K562 (cell line): ENCODE measurements at regions not wholly inside any gene's neighbourhood (a gene's known extent, or its start where the extent isn't known, plus 50 kb on each side); places are given as distances from the start of the nearest gene placed in this dataset.
A peak's percentile ranks its signal among the peaks of the same experiment; 100 is the strongest.

Experiments
- ATAC-seq: fragments of 200-7000 bp; cut with Tn5 transposase; 3 replicates; pipeline ENCODE4 v1.9.1; 2020; ENCODE audit warnings: moderate library complexity
- BruUV-seq: library from RNA; stranded (reverse); fragments of 400-500 nt; replicated peaks from 2 replicates; lab custom pipeline; 2021; lab: Mats Ljungman, UMichigan
- CTCF ChIA-PET: fragments of 300-600 bp; formaldehyde crosslinking; extraction: SDS; loops from one replicate; lab custom pipeline; 2021; ENCODE audit warnings: low intra/inter-chr PET ratio; lab: Yijun Ruan, JAX
- POLR2A ChIA-PET: fragments of 300-600, 350-650 bp; sonication (Branson Sonifier 250); formaldehyde crosslinking; extraction: SDS; loops from one replicate; lab custom pipeline; 2021; ENCODE audit warnings: antibody characterized with exemption, inconsistent platforms; lab: Yijun Ruan, JAX
- DNase-seq, 4 experiments: peaks; one replicate each; pipeline versions ENCODE4 v3.0.0 to v3.0.0-alpha.2; 2011 to 2018; ENCODE audit warnings: low spot score in 3 of 4, mixed read lengths in 3 of 4; ENCODE audit errors: extremely low read depth in 1 of 4
- FAIRE-seq: peaks from 2 replicates; lab custom pipeline; 2011; peaks lifted over from hg19 to GRCh38; lab: Jason Lieb, UNC
- H2AFZ ChIP-seq: 2 replicates; pipeline ENCODE4 v1.6.0; 2011; ENCODE audit warnings: low read depth, low read length, control low read depth, inconsistent platforms
- H3K27ac ChIP-seq: fragments of 200-600 bp; 3 replicates; pipeline ENCODE4 v1.8.0; 2011; ENCODE audit warnings: low read depth, mild to moderate bottlenecking, control low read depth, inconsistent platforms, low read length, moderate library complexity, mixed read lengths; ENCODE audit errors: extremely low read depth
- H3K27me3 ChIP-seq, 2 experiments: fragments of 300-600 bp in 1 of 2; 2 replicates in 1 of 2; 3 replicates in 1 of 2; pipeline versions ENCODE4 v1.6.0 to v1.8.0; 2011; ENCODE audit warnings: inconsistent platforms in 2 of 2, low read length in 2 of 2, mild to moderate bottlenecking in 1 of 2, mixed read lengths in 1 of 2, moderate library complexity in 1 of 2; ENCODE audit not compliant: control insufficient read depth in 2 of 2, insufficient read depth in 2 of 2
- H3K36me3 ChIP-seq: fragments of 300-600 bp; 3 replicates; pipeline ENCODE4 v1.8.0; 2011; ENCODE audit warnings: mild to moderate bottlenecking, low read length, inconsistent platforms; ENCODE audit not compliant: control insufficient read depth, insufficient read depth
- H3K4me1 ChIP-seq, 2 experiments: fragments of 200-600 bp in 1 of 2; replicated peaks in 1 of 2; 2 replicates in 1 of 2; 3 replicates in 1 of 2; pipeline versions ENCODE4 v1.5.1 to v1.8.0; 2011; ENCODE audit warnings: inconsistent platforms in 2 of 2, low read length in 2 of 2, mild to moderate bottlenecking in 1 of 2, mixed read lengths in 1 of 2, moderate library complexity in 1 of 2; ENCODE audit not compliant: control insufficient read depth in 2 of 2, insufficient read depth in 2 of 2
- H3K4me2 ChIP-seq: 2 replicates; pipeline ENCODE4 v1.6.1; 2011; ENCODE audit warnings: low read length, control low read depth, inconsistent platforms, mixed read lengths; ENCODE audit not compliant: insufficient read depth
- H3K4me3 ChIP-seq: fragments of 200-600 bp; sonication (generic), shearing (Covaris generic); 2 replicates; pipeline ENCODE4 v1.5.1; 2016; ENCODE audit warnings: control low read depth, inconsistent platforms
- H3K79me2 ChIP-seq: fragments of 200-600 bp; 3 replicates; pipeline ENCODE4 v1.8.0; 2011; ENCODE audit warnings: low read length, inconsistent platforms; ENCODE audit not compliant: control insufficient read depth, insufficient read depth
- H3K9ac ChIP-seq, 2 experiments: 2 replicates each; pipeline versions ENCODE4 v1.6.0 to v1.6.1; 2011; ENCODE audit warnings: low read depth in 2 of 2, low read length in 2 of 2, control low read depth in 1 of 2, inconsistent platforms in 1 of 2, mild to moderate bottlenecking in 1 of 2, mixed read lengths in 1 of 2; ENCODE audit not compliant: insufficient read depth in 1 of 2
- H3K9me1 ChIP-seq: one replicate; pipeline ENCODE4 v1.6.0; 2011; ENCODE audit warnings: inconsistent platforms, mild to moderate bottlenecking, low read length, moderate library complexity; ENCODE audit not compliant: control insufficient read depth, insufficient read depth
- H3K9me3 ChIP-seq: replicated peaks from 2 replicates; pipeline ENCODE4 v1.5.1; 2011; ENCODE audit warnings: low read depth, low read length, inconsistent platforms; ENCODE audit not compliant: control insufficient read depth, insufficient read depth
- H4K20me1 ChIP-seq: replicated peaks from 2 replicates; pipeline ENCODE4 v1.6.1; 2011; ENCODE audit warnings: low read length, inconsistent platforms, mixed read lengths; ENCODE audit not compliant: control insufficient read depth, insufficient read depth
- ARHGAP35 ChIP-seq: fragments of 450-650 bp; IDR thresholded peaks from 2 replicates; pipeline ENCODE4 v1.6.1; 2018; ENCODE audit not compliant: partially characterized antibody
- CBFB ChIP-seq: sonication (generic); formaldehyde crosslinking; IDR thresholded peaks from 2 replicates; pipeline ENCODE4 v1.4.0; 2020; ENCODE audit warnings: mild to moderate bottlenecking, missing genetic modification reagents
- LARP7 ChIP-seq: fragments of 450-650 bp; IDR thresholded peaks from 2 replicates; pipeline ENCODE4 v1.6.1; 2016
- MIER1 ChIP-seq: fragments of 450-650 bp; IDR thresholded peaks from 2 replicates; pipeline ENCODE4 v1.6.1; 2016; ENCODE audit warnings: antibody characterized with exemption, mild to moderate bottlenecking, low read depth
- NFIC ChIP-seq: fragments of 450-650 bp; IDR thresholded peaks from 2 replicates; pipeline ENCODE4 v1.6.1; 2017; ENCODE audit warnings: mild to moderate bottlenecking, inconsistent platforms
- PHF20 ChIP-seq: fragments of 450-650 bp; IDR thresholded peaks from 2 replicates; pipeline ENCODE4 v1.6.1; 2018; ENCODE audit not compliant: partially characterized antibody
- RNF2 ChIP-seq: sonication (generic); IDR thresholded peaks from 2 replicates; pipeline ENCODE4 v1.6.1; 2016
- SIX5 ChIP-seq, 2 experiments: IDR thresholded peaks; 2 replicates each; pipeline ENCODE4 v1.6.1; 2011; ENCODE audit warnings: low read length in 2 of 2, borderline replicate concordance in 1 of 2, low read depth in 1 of 2, mild to moderate bottlenecking in 1 of 2, moderate library complexity in 1 of 2; ENCODE audit not compliant: insufficient read depth in 1 of 2
- SMC3 ChIP-seq: conservative IDR thresholded peaks from 2 replicates; pipeline ENCODE4 v1.6.1; 2011; ENCODE audit warnings: low read depth, low read length, improper control_type of control experiment; ENCODE audit not compliant: insufficient read depth
- VEZF1 ChIP-seq: fragments of 200-800 bp; sonication (Bioruptor generic); IDR thresholded peaks from 2 replicates; pipeline ENCODE4 v1.6.1; 2017; ENCODE audit warnings: missing genetic modification characterization, missing compliant biosample characterization
- WHSC1 ChIP-seq: IDR thresholded peaks from one replicate; pipeline ENCODE4 v1.6.1; 2012; ENCODE audit warnings: low read length, control low read depth, inconsistent platforms
- ZNF212 ChIP-seq: fragments of 450-650 bp; formaldehyde crosslinking; IDR thresholded peaks from 2 replicates; pipeline ENCODE4 v1.4.0; 2020; ENCODE audit warnings: mild to moderate bottlenecking
- ZNF431 ChIP-seq: sonication (generic); formaldehyde crosslinking; IDR thresholded peaks from 2 replicates; pipeline ENCODE4 v1.8.0; 2022; ENCODE audit warnings: mild to moderate bottlenecking, missing genetic modification reagents
- ZNF778 ChIP-seq: fragments of 450-650 bp; formaldehyde crosslinking; IDR thresholded peaks from 2 replicates; pipeline ENCODE4 v1.4.0; 2020; ENCODE audit warnings: mild to moderate bottlenecking, moderate library complexity
- WGBS: fragments of 100-300 bp; shearing (Covaris generic); methylation state at CpG from one replicate; pipeline ENCODE4 v1.1.6; 2016; ENCODE audit warnings: low coverage, mixed read lengths; ENCODE audit not compliant: insufficient coverage; ENCODE audit errors: missing lambda C conversion rate; 5-methylcytosine and 5-hydroxymethylcytosine counted together
- in situ Hi-C: fragments of 300-500 bp; cut with MboI; formaldehyde crosslinking; loops from 4 replicates; pipeline ENCODE4 v1.15.0; 2018; ENCODE audit warnings: inconsistent platforms, mixed read lengths
- intact Hi-C: fragments of 100-400 bp; cut with micrococcal nuclease; formaldehyde crosslinking; loops from 2 replicates; pipeline ENCODE4 v1.14.2; 2022
- TF ChIP-seq, protein P1 (sequence below), 2 experiments: fragments of 200-800 bp in 1 of 2; sonication (Bioruptor generic) in 1 of 2; sonication (generic) in 1 of 2; formaldehyde crosslinking in 1 of 2; IDR thresholded peaks in 1 of 2; conservative IDR thresholded peaks in 1 of 2; 2 replicates each; pipeline versions ENCODE4 v1.5.0 to v1.6.1; 2016 to 2020; ENCODE audit warnings: missing compliant biosample characterization in 1 of 2, missing genetic modification characterization in 1 of 2, missing genetic modification reagents in 1 of 2
- TF ChIP-seq, protein P2 (sequence below): fragments of 450-650 bp; IDR thresholded peaks from 2 replicates; pipeline ENCODE4 v1.6.1; 2018; ENCODE audit not compliant: partially characterized antibody

DNA sequence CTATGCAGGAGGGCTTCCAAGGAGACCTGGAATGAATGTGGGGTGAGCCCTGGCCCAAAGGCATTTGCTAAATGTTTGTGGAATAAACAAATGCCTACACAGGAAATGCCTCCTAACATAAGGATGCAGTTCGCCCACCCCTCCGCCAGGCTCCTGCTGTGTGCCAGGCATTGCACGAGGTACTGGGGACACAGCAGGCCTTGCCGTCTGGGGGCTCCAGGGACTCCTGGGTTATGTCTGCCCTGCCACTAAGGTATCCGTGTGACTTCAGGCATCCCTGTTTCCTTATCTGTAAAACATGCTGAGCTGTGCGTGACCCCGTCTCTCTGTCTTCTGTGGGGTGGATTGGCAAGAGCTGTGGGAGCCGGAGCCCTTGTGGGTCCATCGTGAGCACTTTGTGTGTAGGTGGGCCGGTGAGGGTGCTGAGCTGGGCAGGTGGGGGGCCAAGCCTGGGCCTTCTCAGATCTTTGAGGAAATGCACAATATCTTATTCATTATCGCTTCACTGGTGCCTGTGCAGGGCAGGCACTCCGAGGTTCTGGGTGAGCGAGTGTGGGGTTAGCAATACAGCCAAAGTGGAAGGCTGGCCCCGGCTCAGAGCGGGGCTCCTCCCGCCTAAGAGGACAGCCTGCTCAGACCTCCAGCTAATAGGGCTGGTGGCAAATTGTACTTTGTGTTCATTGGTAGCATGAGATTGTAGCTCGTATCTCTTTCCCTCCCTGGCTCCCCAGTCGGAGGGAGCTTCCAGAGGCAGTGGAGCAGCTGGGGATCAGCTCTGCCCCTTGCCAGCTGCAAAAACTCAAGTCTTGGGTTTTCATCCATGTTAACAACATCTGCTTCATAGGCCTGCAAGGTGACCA lies 126.8 kb downstream of the GLI2 start:
- ATAC-seq = no peak
- no peak overlapping the region for H3K4me3 ChIP-seq
- POLR2A ChIA-PET = interaction anchor here (0.6 to 1.1 kb wide), 3 partner anchors 10 to 233 kb away, joined by 3 to 4 read pairs (median 3); no protein-coding TSS in a partner anchor
- no peaks in the 10 kb centered on the region for H3K79me2 ChIP-seq
- H3K4me2 ChIP-seq = no peak overlapping the region
- no TSS peak for BruUV-seq
- H3K27ac ChIP-seq = no peak overlapping the region
- H2AFZ ChIP-seq = peak overlapping the region; percentile 90; the same call in 1 of the 2 replicates
- H4K20me1 ChIP-seq = no peaks in the 10 kb centered on the region
- no peaks in the 10 kb centered on the region for H3K9me1 ChIP-seq
- H3K27me3 ChIP-seq = peaks cover 6 to 19% of the 10 kb centered on the region in 2 experiments; a peak in 3 of 5 replicates
- in situ Hi-C loops (no loop called here), intact Hi-C loops (no loop called here)
- H3K4me1 ChIP-seq = peaks cover 18 to 32% of the 10 kb centered on the region in 2 experiments; a peak in 4 of 5 replicates
- DNase-seq = no peak
- CTCF ChIA-PET = no interaction called here
- H3K36me3 ChIP-seq = no peaks in the 10 kb centered on the region
- WGBS = 55% methylated on average over 16 of the region's 18 CpGs
- FAIRE-seq = no peak
- H3K9me3 ChIP-seq = no peaks in the 10 kb centered on the region
- H3K9ac ChIP-seq = peak overlapping the region in 1 of 2 experiments; percentile 70; a peak in 1 of 4 replicates
- no peak for TF ChIP-seq LARP7
- TF ChIP-seq ARHGAP35 = no peak
- no peak for TF ChIP-seq MIER1
- TF ChIP-seq PHF20 = no peak
- TF ChIP-seq, protein P1, sequence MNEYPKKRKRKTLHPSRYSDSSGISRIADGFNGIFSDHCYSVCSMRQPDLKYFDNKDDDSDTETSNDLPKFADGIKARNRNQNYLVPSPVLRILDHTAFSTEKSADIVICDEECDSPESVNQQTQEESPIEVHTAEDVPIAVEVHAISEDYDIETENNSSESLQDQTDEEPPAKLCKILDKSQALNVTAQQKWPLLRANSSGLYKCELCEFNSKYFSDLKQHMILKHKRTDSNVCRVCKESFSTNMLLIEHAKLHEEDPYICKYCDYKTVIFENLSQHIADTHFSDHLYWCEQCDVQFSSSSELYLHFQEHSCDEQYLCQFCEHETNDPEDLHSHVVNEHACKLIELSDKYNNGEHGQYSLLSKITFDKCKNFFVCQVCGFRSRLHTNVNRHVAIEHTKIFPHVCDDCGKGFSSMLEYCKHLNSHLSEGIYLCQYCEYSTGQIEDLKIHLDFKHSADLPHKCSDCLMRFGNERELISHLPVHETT (CRISPR knock-in tag; conservative IDR thresholded peaks at IDR 0.05 in 1 of 2, IDR thresholded peaks at IDR 0.05 in 1 of 2) = no peak
- TF ChIP-seq SIX5 (IDR thresholded peaks at IDR 0.05; ENCODE audit: borderline replicate concordance in 1 of 2, insufficient read depth in 1 of 2, low read depth in 1 of 2, low read length in 2 of 2) = no peak
- TF ChIP-seq RNF2 = no peak
- TF ChIP-seq CBFB (CRISPR knock-in tag) = no peak
- TF ChIP-seq ZNF431 (CRISPR knock-in tag) = no peak
- TF ChIP-seq NFIC = no peak
- no peak for TF ChIP-seq SMC3
- TF ChIP-seq ZNF212 (CRISPR knock-in tag) = no peak
- no peak for TF ChIP-seq WHSC1
- no peak for TF ChIP-seq VEZF1
- TF ChIP-seq ZNF778 (CRISPR knock-in tag) = no peak
- TF ChIP-seq, protein P2, sequence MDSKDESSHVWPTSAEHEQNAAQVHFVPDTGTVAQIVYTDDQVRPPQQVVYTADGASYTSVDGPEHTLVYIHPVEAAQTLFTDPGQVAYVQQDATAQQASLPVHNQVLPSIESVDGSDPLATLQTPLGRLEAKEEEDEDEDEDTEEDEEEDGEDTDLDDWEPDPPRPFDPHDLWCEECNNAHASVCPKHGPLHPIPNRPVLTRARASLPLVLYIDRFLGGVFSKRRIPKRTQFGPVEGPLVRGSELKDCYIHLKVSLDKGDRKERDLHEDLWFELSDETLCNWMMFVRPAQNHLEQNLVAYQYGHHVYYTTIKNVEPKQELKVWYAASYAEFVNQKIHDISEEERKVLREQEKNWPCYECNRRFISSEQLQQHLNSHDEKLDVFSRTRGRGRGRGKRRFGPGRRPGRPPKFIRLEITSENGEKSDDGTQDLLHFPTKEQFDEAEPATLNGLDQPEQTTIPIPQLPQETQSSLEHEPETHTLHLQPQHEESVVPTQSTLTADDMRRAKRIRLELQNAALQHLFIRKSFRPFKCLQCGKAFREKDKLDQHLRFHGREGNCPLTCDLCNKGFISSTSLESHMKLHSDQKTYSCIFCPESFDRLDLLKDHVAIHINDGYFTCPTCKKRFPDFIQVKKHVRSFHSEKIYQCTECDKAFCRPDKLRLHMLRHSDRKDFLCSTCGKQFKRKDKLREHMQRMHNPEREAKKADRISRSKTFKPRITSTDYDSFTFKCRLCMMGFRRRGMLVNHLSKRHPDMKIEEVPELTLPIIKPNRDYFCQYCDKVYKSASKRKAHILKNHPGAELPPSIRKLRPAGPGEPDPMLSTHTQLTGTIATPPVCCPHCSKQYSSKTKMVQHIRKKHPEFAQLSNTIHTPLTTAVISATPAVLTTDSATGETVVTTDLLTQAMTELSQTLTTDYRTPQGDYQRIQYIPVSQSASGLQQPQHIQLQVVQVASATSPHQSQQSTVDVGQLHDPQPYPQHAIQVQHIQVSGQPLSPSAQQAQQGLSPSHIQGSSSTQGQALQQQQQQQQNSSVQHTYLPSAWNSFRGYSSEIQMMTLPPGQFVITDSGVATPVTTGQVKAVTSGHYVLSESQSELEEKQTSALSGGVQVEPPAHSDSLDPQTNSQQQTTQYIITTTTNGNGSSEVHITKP = no peak
